ENCODE measurements at regions not wholly inside any gene's neighbourhood (a gene's known extent, or its start where the extent isn't known, plus 50 kb on each side); places are given as distances from the start of the nearest gene placed in this dataset.

DNA sequence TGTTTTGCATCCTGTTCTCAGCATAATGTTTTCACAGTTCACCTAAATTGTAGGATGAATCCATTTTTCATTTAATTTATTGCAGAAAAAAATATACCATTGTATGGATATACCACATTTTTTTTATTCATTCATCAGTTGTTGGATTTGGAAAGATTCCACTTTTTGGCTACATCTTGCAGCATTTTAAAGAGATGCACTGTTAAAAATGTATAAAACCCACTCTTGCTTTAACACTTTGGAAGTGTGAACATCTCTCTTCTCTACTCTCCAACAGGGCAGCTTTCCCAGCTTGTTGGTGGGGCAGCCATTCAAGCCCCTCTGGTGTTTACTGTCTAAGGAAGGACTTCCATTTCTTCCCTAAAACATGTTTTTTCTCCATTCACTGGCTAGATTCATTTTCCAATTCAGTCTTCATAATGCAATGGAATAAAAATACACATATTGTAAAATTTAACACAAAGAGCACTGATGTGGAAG lies 104.4 kb upstream of the CBLN2 start:
- Histone ChIP-seq H3K4me1 (no peaks in the 10 kb centered on the region), H3K27ac (replicated peaks in 1 of 4) (no peak overlapping the region), H3K9me3 (no peaks in the 10 kb centered on the region), H3K27me3 (no peaks in the 10 kb centered on the region), H3K36me3 (no peaks in the 10 kb centered on the region), H3K4me3 (no peak overlapping the region)
- intact Hi-C loops (cut with DNase I) = no loop called here
- no peak for TF ChIP-seq POLR2A (IDR thresholded peaks at IDR 0.05; ENCODE audit: low read depth)
- TF ChIP-seq, protein P1, sequence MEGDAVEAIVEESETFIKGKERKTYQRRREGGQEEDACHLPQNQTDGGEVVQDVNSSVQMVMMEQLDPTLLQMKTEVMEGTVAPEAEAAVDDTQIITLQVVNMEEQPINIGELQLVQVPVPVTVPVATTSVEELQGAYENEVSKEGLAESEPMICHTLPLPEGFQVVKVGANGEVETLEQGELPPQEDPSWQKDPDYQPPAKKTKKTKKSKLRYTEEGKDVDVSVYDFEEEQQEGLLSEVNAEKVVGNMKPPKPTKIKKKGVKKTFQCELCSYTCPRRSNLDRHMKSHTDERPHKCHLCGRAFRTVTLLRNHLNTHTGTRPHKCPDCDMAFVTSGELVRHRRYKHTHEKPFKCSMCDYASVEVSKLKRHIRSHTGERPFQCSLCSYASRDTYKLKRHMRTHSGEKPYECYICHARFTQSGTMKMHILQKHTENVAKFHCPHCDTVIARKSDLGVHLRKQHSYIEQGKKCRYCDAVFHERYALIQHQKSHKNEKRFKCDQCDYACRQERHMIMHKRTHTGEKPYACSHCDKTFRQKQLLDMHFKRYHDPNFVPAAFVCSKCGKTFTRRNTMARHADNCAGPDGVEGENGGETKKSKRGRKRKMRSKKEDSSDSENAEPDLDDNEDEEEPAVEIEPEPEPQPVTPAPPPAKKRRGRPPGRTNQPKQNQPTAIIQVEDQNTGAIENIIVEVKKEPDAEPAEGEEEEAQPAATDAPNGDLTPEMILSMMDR (IDR thresholded peaks at IDR 0.05) = no peak
- no peak for TF ChIP-seq POLR2AphosphoS5 (IDR thresholded peaks at IDR 0.05)
- TF ChIP-seq EP300 (IDR thresholded peaks at IDR 0.05) = no peak
- no peak for DNase-seq (ENCODE audit: extremely low spot score)

DNA sequence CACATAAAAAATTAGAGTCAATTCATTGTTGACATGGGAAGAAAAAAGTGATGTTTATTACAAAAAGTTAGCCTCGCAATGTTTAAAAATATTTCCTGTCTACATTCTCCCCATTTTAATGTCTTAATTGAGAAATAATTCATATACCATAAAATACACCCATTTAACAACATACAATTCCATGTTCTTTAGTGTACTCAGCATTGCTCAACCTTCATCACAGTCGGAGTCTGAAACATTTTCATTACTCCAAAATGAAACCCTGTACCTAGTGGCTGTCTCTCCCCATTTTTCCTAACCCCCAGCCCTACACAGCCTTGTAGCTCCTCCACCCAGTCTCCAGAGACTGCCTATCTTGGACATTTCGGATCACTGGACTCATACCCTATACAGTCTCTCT lies 103.9 kb upstream of the CBLN2 start:
- TF ChIP-seq POLR2A (IDR thresholded peaks at IDR 0.05; ENCODE audit: low read depth) (no peak), POLR2AphosphoS5 (IDR thresholded peaks at IDR 0.05) (no peak), EP300 (IDR thresholded peaks at IDR 0.05) (no peak)
- TF ChIP-seq, protein P1 (IDR thresholded peaks at IDR 0.05) = no peak
- DNase-seq (ENCODE audit: extremely low spot score) = no peak
- intact Hi-C loops (cut with DNase I) = no loop called here
- Histone ChIP-seq H3K27me3 (no peaks in the 10 kb centered on the region), H3K4me1 (no peaks in the 10 kb centered on the region), H3K4me3 (no peak overlapping the region), H3K27ac (replicated peaks in 1 of 4) (no peak overlapping the region), H3K9me3 (no peaks in the 10 kb centered on the region), H3K36me3 (no peaks in the 10 kb centered on the region)
- 75% methylated on average over 3 of the region's 3 CpGs for WGBS

DNA sequence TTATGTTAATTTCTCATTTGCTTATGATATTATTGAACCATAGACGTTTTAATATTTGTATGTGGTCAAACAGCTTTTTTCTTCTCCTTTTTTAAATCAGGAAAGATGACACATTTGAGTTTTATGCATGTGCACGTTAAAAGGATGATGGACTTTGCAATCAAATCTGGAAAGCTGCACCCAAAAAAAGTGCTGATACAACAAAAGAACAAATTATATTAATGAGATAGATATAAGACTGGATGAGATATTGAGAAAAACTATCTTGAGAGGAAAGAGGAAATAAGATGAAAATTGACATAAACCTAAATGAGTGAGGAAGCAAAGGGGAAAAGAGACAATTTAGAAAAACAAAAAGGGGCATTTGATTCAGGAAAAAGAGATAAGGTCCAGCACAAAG lies 96.4 kb upstream of the CBLN2 start:
- no peaks in the 10 kb centered on the region for H3K27me3 ChIP-seq
- no peak overlapping the region for H3K4me3 ChIP-seq
- no peaks in the 10 kb centered on the region for H3K4me1 ChIP-seq
- intact Hi-C loops (cut with DNase I) = no loop called here
- H3K9me3 ChIP-seq = no peaks in the 10 kb centered on the region
- no peaks in the 10 kb centered on the region for H3K36me3 ChIP-seq
- DNase-seq (ENCODE audit: extremely low spot score) = no peak
- TF ChIP-seq, protein P1 (IDR thresholded peaks at IDR 0.05) = no peak
- TF ChIP-seq EP300 (IDR thresholded peaks at IDR 0.05) (no peak), POLR2AphosphoS5 (IDR thresholded peaks at IDR 0.05) (no peak), POLR2A (IDR thresholded peaks at IDR 0.05; ENCODE audit: low read depth) (no peak)
- 60% methylated on average over 2 of the region's 2 CpGs for WGBS
- H3K27ac ChIP-seq (replicated peaks in 1 of 4) = no peak overlapping the region

DNA sequence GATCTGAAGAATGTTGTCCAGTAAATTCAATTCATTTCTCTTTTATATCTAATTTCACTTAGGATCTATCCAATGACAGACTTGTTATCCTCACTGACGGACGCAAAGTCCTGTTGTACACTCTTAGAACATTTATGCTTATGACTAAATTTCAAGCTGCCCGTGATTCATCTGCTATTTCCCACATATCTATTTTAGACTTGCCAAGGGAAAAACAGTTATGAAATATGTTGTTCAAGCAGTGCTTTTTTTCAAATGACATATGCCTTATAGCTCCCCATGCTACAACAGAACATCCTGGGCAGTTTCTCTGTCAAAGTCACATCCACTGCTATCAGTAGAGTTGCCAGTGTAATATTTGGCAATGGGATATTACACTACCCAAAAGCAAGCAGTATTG lies 94.2 kb upstream of the CBLN2 start:
- H3K9me3 ChIP-seq = no peaks in the 10 kb centered on the region
- H3K27ac ChIP-seq (replicated peaks in 1 of 4) = no peak overlapping the region
- intact Hi-C loops (cut with DNase I) = no loop called here
- DNase-seq (ENCODE audit: extremely low spot score) = no peak
- H3K36me3 ChIP-seq = no peaks in the 10 kb centered on the region
- 93% methylated on average over 3 of the region's 3 CpGs for WGBS
- H3K4me3 ChIP-seq = no peak overlapping the region
- no peak for TF ChIP-seq EP300 (IDR thresholded peaks at IDR 0.05)
- no peak for TF ChIP-seq POLR2AphosphoS5 (IDR thresholded peaks at IDR 0.05)
- no peak for TF ChIP-seq POLR2A (IDR thresholded peaks at IDR 0.05; ENCODE audit: low read depth)
- TF ChIP-seq, protein P1 (IDR thresholded peaks at IDR 0.05) = no peak
- H3K27me3 ChIP-seq = no peaks in the 10 kb centered on the region
- no peaks in the 10 kb centered on the region for H3K4me1 ChIP-seq

DNA sequence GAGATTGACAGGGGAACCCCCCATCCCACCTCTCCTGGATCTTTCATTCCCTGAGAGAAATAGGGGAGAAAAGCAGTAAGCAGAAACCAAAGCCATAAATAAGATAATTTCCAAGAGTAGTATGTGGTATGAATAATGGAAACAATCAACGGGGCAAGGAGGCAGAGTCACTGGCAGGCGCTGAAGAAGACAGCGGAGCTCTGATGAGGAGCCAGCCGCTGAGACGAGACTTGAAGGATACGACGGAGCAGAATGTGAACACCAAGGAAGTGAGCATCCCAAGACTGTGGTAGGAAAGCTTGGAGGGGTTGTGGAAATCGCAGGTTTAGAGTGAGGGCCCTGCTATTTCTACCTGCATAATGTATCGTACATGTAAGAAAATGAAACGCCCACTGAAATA lies 93.6 kb upstream of the CBLN2 start:
- H3K27me3 ChIP-seq = no peaks in the 10 kb centered on the region
- no peak for TF ChIP-seq POLR2A (IDR thresholded peaks at IDR 0.05; ENCODE audit: low read depth)
- no peak for TF ChIP-seq POLR2AphosphoS5 (IDR thresholded peaks at IDR 0.05)
- TF ChIP-seq, protein P1 (IDR thresholded peaks at IDR 0.05) = no peak
- no peak for TF ChIP-seq EP300 (IDR thresholded peaks at IDR 0.05)
- no peaks in the 10 kb centered on the region for H3K4me1 ChIP-seq
- 81% methylated on average over 10 of the region's 10 CpGs for WGBS
- no peak overlapping the region for H3K4me3 ChIP-seq
- no peak overlapping the region for H3K27ac ChIP-seq (replicated peaks in 1 of 4)
- no peak for DNase-seq (ENCODE audit: extremely low spot score)
- H3K9me3 ChIP-seq = no peaks in the 10 kb centered on the region
- H3K36me3 ChIP-seq = no peaks in the 10 kb centered on the region
- intact Hi-C loops (cut with DNase I) = no loop called here

Measured in esophagus muscularis mucosa (tissue), 4 donors.